Testis (tissue), 2 donors: ENCODE measurements at regions not wholly inside any gene's neighbourhood (a gene's known extent, or its start where the extent isn't known, plus 50 kb on each side); places are given as distances from the start of the nearest gene placed in this dataset.
A peak's percentile ranks its signal among the peaks of the same experiment; 100 is the strongest.

Experiments used
- DNase-seq: peaks from one replicate; pipeline ENCODE4 v3.0.0-alpha.2; 2019
- H3K27ac ChIP-seq, 2 donors: fragments of 200-600 bp; sonication (generic); one replicate each; pipeline ENCODE4 v1.5.1; 2019
- H3K27me3 ChIP-seq: fragments of 200-600 bp; sonication (generic); one replicate; pipeline ENCODE4 v1.5.1; 2019
- H3K36me3 ChIP-seq: fragments of 200-600 bp; sonication (generic); one replicate; pipeline ENCODE4 v1.5.1; 2017; ENCODE audit warnings: low read depth; ENCODE audit errors: missing control alignments
- H3K4me1 ChIP-seq: fragments of 200-600 bp; sonication (generic); one replicate; pipeline ENCODE4 v1.5.1; 2019
- H3K4me3 ChIP-seq, 2 donors: fragments of 200-600 bp; sonication (generic); one replicate each; pipeline ENCODE4 v1.5.1; 2017 to 2019
- H3K9me3 ChIP-seq: fragments of 200-600 bp; sonication (generic); one replicate; pipeline ENCODE4 v1.5.1; 2017
- CTCF ChIP-seq, 3 experiments: fragments of 450-650 bp in 2 of 3; fragments of 200-600 bp in 1 of 3; sonication (generic) in 1 of 3; IDR thresholded peaks; one replicate each; pipeline ENCODE4 v1.5.1; 2016 to 2019; ENCODE audit warnings: antibody characterized with exemption in 3 of 3, mild to moderate bottlenecking in 2 of 3, moderate library complexity in 1 of 3
- POLR2A ChIP-seq: fragments of 450-650 bp; IDR thresholded peaks from one replicate; pipeline ENCODE4 v1.6.1; 2017; ENCODE audit warnings: antibody characterized with exemption, mild to moderate bottlenecking, moderate library complexity
- WGBS, 2 donors: methylation state at CpG; one replicate each; pipeline ENCODE4 v1.1.5; 2018; 5-methylcytosine and 5-hydroxymethylcytosine counted together
- intact Hi-C: fragments of 100-400 bp; cut with DNase I; formaldehyde crosslinking; loops from one replicate; pipeline ENCODE4 v1.15.1; 2023; ENCODE audit warnings: low total_unique reads

GRCh38 chr3:176930942-176931341 is 266.3 kb downstream of the TBL1XR1 start:
- Histone ChIP-seq H3K4me3 (no peak overlapping the region), H3K36me3 (no peaks in the 10 kb centered on the region), H3K4me1 (peaks cover 5% of the 10 kb centered on the region), H3K27me3 (no peaks in the 10 kb centered on the region), H3K27ac (no peak overlapping the region), H3K9me3 (no peaks in the 10 kb centered on the region)
- DNase-seq, result no peak
- no peak for TF ChIP-seq CTCF (IDR thresholded peaks at IDR 0.05)
- TF ChIP-seq POLR2A, result no peak
- intact Hi-C loops, result no loop called here

- DNase-seq, result no peak
- Histone ChIP-seq H3K27me3 (no peaks in the 10 kb centered on the region), H3K9me3 (no peaks in the 10 kb centered on the region), H3K36me3 (no peaks in the 10 kb centered on the region), H3K27ac (peak overlapping the region in 1 of 2 donors; percentile 66), H3K4me1 (peaks cover 5% of the 10 kb centered on the region), H3K4me3 (no peak overlapping the region)
- intact Hi-C loops, result no loop called here
- WGBS, 2 donors, result 63 to 67% methylated on average over 1 of the region's 1 CpG
- TF ChIP-seq POLR2A, result no peak
- TF ChIP-seq CTCF (IDR thresholded peaks at IDR 0.05), result no peak
Measured at GRCh38 chr3:176928582-176928931, 268.7 kb downstream of the TBL1XR1 start.

GRCh38 chr3:176927706-176928581 is 269.3 kb downstream of the TBL1XR1 start:
- H3K27ac ChIP-seq, result peak overlapping the region in 1 of 2 donors; percentile 66
- H3K4me3 ChIP-seq, result no peak overlapping the region
- no peaks in the 10 kb centered on the region for H3K27me3 ChIP-seq
- TF ChIP-seq CTCF (IDR thresholded peaks at IDR 0.05) (no peak), POLR2A (no peak)
- no peaks in the 10 kb centered on the region for H3K9me3 ChIP-seq
- peaks cover 5% of the 10 kb centered on the region for H3K4me1 ChIP-seq
- no peak for DNase-seq
- H3K36me3 ChIP-seq, result no peaks in the 10 kb centered on the region
- WGBS, 2 donors, result 64 to 69% methylated on average over 3 of the region's 3 CpGs
- intact Hi-C loops, result no loop called here

- H3K36me3 ChIP-seq, result no peaks in the 10 kb centered on the region
- no peak for TF ChIP-seq POLR2A
- no peak for TF ChIP-seq CTCF (IDR thresholded peaks at IDR 0.05)
- no peaks in the 10 kb centered on the region for H3K27me3 ChIP-seq
- no peak for DNase-seq
- H3K4me1 ChIP-seq, result no peaks in the 10 kb centered on the region
- no peaks in the 10 kb centered on the region for H3K9me3 ChIP-seq
- intact Hi-C loops, result no loop called here
- 23 to 28% methylated on average over 3 of the region's 3 CpGs for WGBS, 2 donors
- no peak overlapping the region for H3K27ac ChIP-seq
- H3K4me3 ChIP-seq, result no peak overlapping the region
Measured at GRCh38 chr3:176927280-176927679, 270.0 kb downstream of the TBL1XR1 start.

GRCh38 chr3:176926688-176927087 is 270.6 kb downstream of the TBL1XR1 start:
- H3K36me3 ChIP-seq, result no peaks in the 10 kb centered on the region
- no peak for DNase-seq
- no peak overlapping the region for H3K4me3 ChIP-seq
- WGBS, 2 donors, result 88 to 95% methylated on average over 2 of the region's 2 CpGs
- no peak for TF ChIP-seq CTCF (IDR thresholded peaks at IDR 0.05)
- no peak for TF ChIP-seq POLR2A
- no peaks in the 10 kb centered on the region for H3K9me3 ChIP-seq
- no peaks in the 10 kb centered on the region for H3K4me1 ChIP-seq
- no peak overlapping the region for H3K27ac ChIP-seq
- intact Hi-C loops, result no loop called here
- H3K27me3 ChIP-seq, result no peaks in the 10 kb centered on the region
